Esophagus muscularis mucosa (tissue), 3 donors: ENCODE measurements at regions not wholly inside any gene's neighbourhood (a gene's known extent, or its start where the extent isn't known, plus 50 kb on each side); places are given as distances from the start of the nearest gene placed in this dataset.

Source experiments
- CTCF ChIP-seq, 3 experiments: fragments of 200-600 bp in 2 of 3; fragments of 450-650 bp in 1 of 3; sonication (generic) in 2 of 3; IDR thresholded peaks; one replicate each; pipeline ENCODE4 v1.5.1; 2017 to 2019; ENCODE audit warnings: antibody characterized with exemption in 3 of 3, mild to moderate bottlenecking in 2 of 3, moderate library complexity in 1 of 3
- POLR2A ChIP-seq: fragments of 450-650 bp; IDR thresholded peaks from one replicate; pipeline ENCODE4 v1.6.1; 2017; ENCODE audit warnings: antibody characterized with exemption, moderate library complexity, mild to moderate bottlenecking, low read depth

GRCh38 chr4:171718665-171719064 is 94.5 kb upstream of the GALNTL6 start:
- no peak for TF ChIP-seq CTCF (IDR thresholded peaks at IDR 0.05)
- no peak for TF ChIP-seq POLR2A
